Nephron (organoid): ENCODE measurements at regions not wholly inside any gene's neighbourhood (a gene's known extent, or its start where the extent isn't known, plus 50 kb on each side); places are given as distances from the start of the nearest gene placed in this dataset.
"Not testable (repeated sequence)": the region's sequence is repeated elsewhere in the genome, so short reads cannot be mapped to it uniquely, and the experiment has no call there.

ENCODE experiments used
- H3K27ac Mint-ChIP-seq, 3 experiments: 2 replicates each; pipeline ENCODE4 v1.8.0; 2020; ENCODE audit warnings: mixed read lengths in 3 of 3, mild to moderate bottlenecking in 2 of 3, moderate library complexity in 1 of 3
- H3K27me3 Mint-ChIP-seq: 2 replicates; pipeline ENCODE4 v1.8.0; 2021; ENCODE audit warnings: low read depth, mild to moderate bottlenecking, moderate library complexity, mixed read lengths
- H3K36me3 Mint-ChIP-seq: 2 replicates; pipeline ENCODE4 v1.8.0; 2020; ENCODE audit warnings: low read depth, mixed read lengths
- H3K4me1 Mint-ChIP-seq: 2 replicates; pipeline ENCODE4 v1.8.0; 2020; ENCODE audit warnings: mixed read lengths
- H3K4me3 Mint-ChIP-seq, 3 experiments: 2 replicates each; pipeline ENCODE4 v1.8.0; 2020; ENCODE audit warnings: mild to moderate bottlenecking in 3 of 3, mixed read lengths in 3 of 3, moderate library complexity in 2 of 3
- H3K9me3 Mint-ChIP-seq: 2 replicates; pipeline ENCODE4 v1.8.0; 2020; ENCODE audit warnings: mixed read lengths
- TF ChIP-seq, protein P1 (sequence below), 3 experiments: fragments of 200-600 bp; sonication (generic); IDR thresholded peaks; one replicate each; pipeline ENCODE4 v1.5.0; 2021; ENCODE audit warnings: antibody characterized with exemption in 3 of 3; ENCODE audit not compliant: unreplicated experiment in 3 of 3

DNA sequence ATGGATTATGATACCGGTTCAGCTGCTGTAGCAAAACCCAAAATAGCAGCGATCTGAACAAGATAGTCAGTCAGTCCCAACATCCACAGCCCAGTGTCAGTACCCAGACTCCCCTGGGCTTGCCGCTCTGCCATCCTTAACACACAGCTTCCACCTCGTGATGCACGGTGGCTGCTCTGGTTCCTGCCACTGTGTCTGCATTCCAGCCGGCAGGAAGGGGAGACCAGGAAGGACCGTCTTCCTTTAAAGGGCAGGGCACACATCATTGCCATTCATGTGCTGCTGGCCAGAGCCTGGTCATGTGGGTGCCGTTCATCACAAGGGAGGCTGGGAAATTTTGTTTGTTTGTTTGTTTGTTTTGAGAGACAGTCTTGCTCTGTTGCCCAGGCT lies 131.0 kb upstream of the IER5L start:
- Mint-ChIP-seq H3K27ac (no peak overlapping the region), H3K27me3 (peaks cover 15% of the 10 kb centered on the region), H3K9me3 (peaks cover 5% of the 10 kb centered on the region), H3K36me3 (no peaks in the 10 kb centered on the region), H3K4me3 (no peak overlapping the region), H3K4me1 (peaks cover 14% of the 10 kb centered on the region)
- TF ChIP-seq, protein P1, sequence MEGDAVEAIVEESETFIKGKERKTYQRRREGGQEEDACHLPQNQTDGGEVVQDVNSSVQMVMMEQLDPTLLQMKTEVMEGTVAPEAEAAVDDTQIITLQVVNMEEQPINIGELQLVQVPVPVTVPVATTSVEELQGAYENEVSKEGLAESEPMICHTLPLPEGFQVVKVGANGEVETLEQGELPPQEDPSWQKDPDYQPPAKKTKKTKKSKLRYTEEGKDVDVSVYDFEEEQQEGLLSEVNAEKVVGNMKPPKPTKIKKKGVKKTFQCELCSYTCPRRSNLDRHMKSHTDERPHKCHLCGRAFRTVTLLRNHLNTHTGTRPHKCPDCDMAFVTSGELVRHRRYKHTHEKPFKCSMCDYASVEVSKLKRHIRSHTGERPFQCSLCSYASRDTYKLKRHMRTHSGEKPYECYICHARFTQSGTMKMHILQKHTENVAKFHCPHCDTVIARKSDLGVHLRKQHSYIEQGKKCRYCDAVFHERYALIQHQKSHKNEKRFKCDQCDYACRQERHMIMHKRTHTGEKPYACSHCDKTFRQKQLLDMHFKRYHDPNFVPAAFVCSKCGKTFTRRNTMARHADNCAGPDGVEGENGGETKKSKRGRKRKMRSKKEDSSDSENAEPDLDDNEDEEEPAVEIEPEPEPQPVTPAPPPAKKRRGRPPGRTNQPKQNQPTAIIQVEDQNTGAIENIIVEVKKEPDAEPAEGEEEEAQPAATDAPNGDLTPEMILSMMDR (IDR thresholded peaks at IDR 0.05; ENCODE audit: unreplicated experiment in 3 of 3), result no peak

DNA sequence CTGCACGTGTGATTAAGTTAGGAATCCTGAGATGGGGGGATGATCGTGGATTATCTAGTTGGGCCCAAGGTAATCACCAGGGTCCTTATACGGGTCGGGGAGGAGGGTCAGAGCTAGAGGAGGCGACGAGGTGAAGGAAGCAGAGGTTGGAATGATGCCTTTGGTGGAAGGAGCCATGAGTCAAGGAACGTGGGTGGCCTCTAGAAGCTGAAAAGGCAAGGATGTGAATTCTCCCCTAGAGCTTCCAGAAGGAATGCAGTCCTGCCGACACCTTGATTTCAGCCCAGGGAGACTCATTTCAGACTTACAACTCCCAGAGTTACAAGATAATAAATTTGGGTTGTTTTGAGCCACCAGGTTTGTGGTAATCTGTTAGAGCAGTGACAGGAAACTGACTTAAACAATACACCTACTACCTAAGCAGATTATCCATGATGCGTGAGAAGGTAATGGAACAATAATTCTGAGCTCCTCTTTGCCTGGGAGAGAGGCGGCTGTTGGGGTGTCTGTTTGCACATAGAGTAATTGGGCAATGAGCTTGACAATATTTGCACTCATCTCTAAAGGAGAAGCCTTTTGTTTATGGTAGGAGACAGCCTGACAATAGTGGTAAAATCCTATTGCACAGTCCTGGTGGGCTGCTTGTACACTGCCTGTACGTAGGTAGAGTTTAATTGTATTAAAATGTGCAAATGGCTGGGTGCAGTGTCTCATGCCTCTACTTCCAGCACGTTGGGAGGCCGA lies 129.3 kb upstream of the IER5L start:
- H3K36me3 Mint-ChIP-seq, result peaks cover 5% of the 10 kb centered on the region
- H3K27ac Mint-ChIP-seq, result peak overlapping the region in 1 of 3 experiments; percentile 5
- H3K4me3 Mint-ChIP-seq, result no peak overlapping the region
- H3K4me1 Mint-ChIP-seq, result peaks cover 6% of the 10 kb centered on the region
- H3K27me3 Mint-ChIP-seq, result peaks cover 19% of the 10 kb centered on the region
- H3K9me3 Mint-ChIP-seq, result peaks cover 14% of the 10 kb centered on the region
- TF ChIP-seq, protein P1 (IDR thresholded peaks at IDR 0.05; ENCODE audit: unreplicated experiment in 3 of 3), result no peak

DNA sequence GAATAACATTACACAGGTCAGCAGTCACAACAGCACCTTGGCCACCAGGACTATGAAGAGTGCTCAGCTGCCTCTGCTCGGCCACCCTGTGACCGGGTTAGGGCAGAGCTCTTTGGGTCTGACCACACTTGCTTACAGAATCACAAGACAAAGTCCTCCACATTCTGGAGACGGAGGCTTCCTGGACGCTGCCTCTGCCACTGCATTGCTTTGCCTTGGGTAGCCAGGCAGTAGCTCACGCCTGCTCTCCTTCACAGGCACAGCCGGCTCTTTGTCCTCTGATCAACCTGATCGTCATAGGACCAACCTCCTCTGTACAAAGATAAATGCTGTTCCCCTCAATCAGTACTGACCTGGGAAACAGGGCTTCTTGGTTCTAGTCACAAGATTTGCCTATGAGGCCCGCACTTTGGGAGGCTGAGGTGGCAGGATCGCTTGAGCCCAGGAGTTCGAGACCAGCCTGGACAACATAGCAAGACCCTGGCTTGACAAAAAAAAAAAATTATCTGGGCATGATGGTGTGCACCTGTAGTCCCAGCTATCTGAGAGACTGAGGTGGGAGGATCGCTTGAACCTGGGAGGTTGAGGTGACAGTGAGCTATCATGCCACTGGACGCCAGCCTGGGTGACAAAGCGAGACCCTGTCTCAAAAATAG lies 128.4 kb upstream of the IER5L start:
- Mint-ChIP-seq H3K27ac (peak overlapping the region in 1 of 3 experiments; percentile 55), H3K27me3 (peaks cover 19% of the 10 kb centered on the region), H3K4me3 (no peak overlapping the region), H3K9me3 (peaks cover 20% of the 10 kb centered on the region), H3K4me1 (no peaks in the 10 kb centered on the region), H3K36me3 (peaks cover 11% of the 10 kb centered on the region)
- TF ChIP-seq, protein P1 (IDR thresholded peaks at IDR 0.05; ENCODE audit: unreplicated experiment in 3 of 3), result no peak

DNA sequence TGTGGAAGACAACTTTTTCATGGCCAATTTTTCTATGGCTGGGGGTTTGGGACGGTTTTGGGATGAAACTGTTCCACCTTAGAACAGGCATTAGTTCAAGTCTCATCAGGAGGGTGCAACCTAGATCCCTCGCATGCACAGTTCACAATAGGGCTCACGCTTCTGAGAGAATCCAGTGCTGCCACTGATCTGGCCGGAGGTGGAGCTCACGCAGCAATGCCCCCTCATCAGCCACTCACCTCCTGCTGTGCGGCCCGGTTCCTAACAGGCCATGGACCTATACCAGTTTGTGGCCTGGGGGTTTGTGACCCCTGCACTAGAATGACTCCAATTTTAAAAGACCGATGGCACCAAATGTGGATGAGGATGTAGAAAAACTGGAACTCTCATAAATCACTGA lies 127.2 kb upstream of the IER5L start:
- H3K27me3 Mint-ChIP-seq, result peaks cover 25% of the 10 kb centered on the region
- peaks cover 16% of the 10 kb centered on the region for H3K36me3 Mint-ChIP-seq
- TF ChIP-seq, protein P1 (IDR thresholded peaks at IDR 0.05; ENCODE audit: unreplicated experiment in 3 of 3), result no peak
- H3K9me3 Mint-ChIP-seq, result peaks cover 26% of the 10 kb centered on the region
- H3K27ac Mint-ChIP-seq, result no peak overlapping the region
- H3K4me1 Mint-ChIP-seq, result no peaks in the 10 kb centered on the region
- H3K4me3 Mint-ChIP-seq, result no peak overlapping the region

DNA sequence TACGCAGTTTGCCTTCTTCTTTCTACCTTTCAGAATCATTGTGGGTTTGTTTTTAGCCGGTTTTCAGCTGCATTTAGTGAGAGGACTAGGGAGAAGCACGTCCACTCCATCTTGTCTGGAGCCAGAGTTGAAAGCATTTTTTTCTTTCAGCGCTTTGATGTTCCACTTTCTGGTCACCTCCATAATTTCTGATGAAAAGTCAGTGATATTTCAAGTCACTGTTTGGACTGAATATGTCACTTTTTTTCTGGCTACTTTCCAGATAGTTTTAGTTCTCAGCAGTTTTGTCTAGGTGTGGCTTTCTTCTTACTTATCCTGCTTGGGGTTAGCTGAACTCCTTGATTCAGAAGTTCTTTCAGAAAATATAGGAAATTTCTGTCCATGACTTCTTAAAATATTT lies 123.9 kb upstream of the IER5L start:
- peaks cover 23% of the 10 kb centered on the region for H3K27me3 Mint-ChIP-seq
- peaks cover 49% of the 10 kb centered on the region for H3K9me3 Mint-ChIP-seq
- TF ChIP-seq, protein P1 (IDR thresholded peaks at IDR 0.05; ENCODE audit: unreplicated experiment in 3 of 3), result no peak
- peaks cover 27% of the 10 kb centered on the region for H3K36me3 Mint-ChIP-seq
- no peak overlapping the region for H3K27ac Mint-ChIP-seq
- no peak overlapping the region for H3K4me3 Mint-ChIP-seq
- no peaks in the 10 kb centered on the region for H3K4me1 Mint-ChIP-seq

DNA sequence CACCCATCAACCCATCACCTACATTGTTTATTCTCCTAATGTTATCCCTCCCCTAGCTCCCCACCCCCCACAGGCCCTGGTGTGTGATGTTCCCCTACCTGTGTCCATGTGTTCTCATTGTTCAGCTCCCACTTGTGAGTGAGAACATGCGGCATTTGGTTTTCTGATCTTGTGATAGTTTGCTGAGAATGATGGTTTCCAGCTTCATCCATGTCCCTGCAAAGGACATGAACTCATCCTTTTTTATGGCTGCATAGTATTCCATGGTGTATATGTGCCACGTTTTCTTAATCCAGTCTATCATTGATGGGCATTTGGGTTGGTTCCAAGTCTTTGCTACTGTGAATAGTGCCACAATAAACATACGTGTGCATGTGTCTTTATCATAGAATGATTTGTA lies 118.1 kb upstream of the IER5L start:
- Mint-ChIP-seq H3K27me3 (peaks cover 12% of the 10 kb centered on the region), H3K9me3 (peaks cover 55% of the 10 kb centered on the region), H3K36me3 (peaks cover 16% of the 10 kb centered on the region)
- not testable (repeated sequence) for H3K4me3 Mint-ChIP-seq, H3K27ac Mint-ChIP-seq, H3K4me1 Mint-ChIP-seq
